Liver (tissue), 3 donors: ENCODE measurements at regions not wholly inside any gene's neighbourhood (a gene's known extent, or its start where the extent isn't known, plus 50 kb on each side); places are given as distances from the start of the nearest gene placed in this dataset.

Source experiments
- ATF3 ChIP-seq: IDR thresholded peaks from 2 replicates; pipeline ENCODE4 v1.6.1; 2016; ENCODE audit warnings: antibody characterized with exemption
- CTCF ChIP-seq: fragments of 150-350 bp; IDR thresholded peaks from 2 replicates; pipeline ENCODE4 v1.5.1; 2017; ENCODE audit warnings: improper control_type of control experiment, low read depth, low read length; ENCODE audit not compliant: missing input control
- MAX ChIP-seq: IDR thresholded peaks from 2 replicates; pipeline ENCODE4 v1.6.1; 2016; ENCODE audit warnings: antibody characterized with exemption
- RAD21 ChIP-seq, 2 donors: IDR thresholded peaks; 2 replicates each; pipeline ENCODE4 v1.6.1; 2016; ENCODE audit warnings: antibody characterized with exemption in 2 of 2, mild to moderate bottlenecking in 2 of 2
- REST ChIP-seq: IDR thresholded peaks from 2 replicates; pipeline ENCODE4 v1.6.1; 2016; ENCODE audit warnings: antibody characterized with exemption, mild to moderate bottlenecking
- SP1 ChIP-seq: IDR thresholded peaks from 2 replicates; pipeline ENCODE4 v1.6.1; 2018; ENCODE audit warnings: antibody characterized with exemption, mild to moderate bottlenecking
- TAF1 ChIP-seq: conservative IDR thresholded peaks from 2 replicates; pipeline ENCODE4 v1.6.1; 2016; ENCODE audit warnings: antibody characterized with exemption, mild to moderate bottlenecking
- YY1 ChIP-seq: IDR thresholded peaks from 2 replicates; pipeline ENCODE4 v1.6.1; 2016; ENCODE audit warnings: antibody characterized with exemption, mild to moderate bottlenecking
- donor health status: healthy.
- donor health status: healthy.

- no peak for TF ChIP-seq CTCF
- no peak for TF ChIP-seq REST
- TF ChIP-seq MAX = no peak
- no peak for TF ChIP-seq YY1
- no peak for TF ChIP-seq RAD21 (IDR thresholded peaks at IDR 0.05)
- no peak for TF ChIP-seq TAF1
- no peak for TF ChIP-seq SP1
- no peak for TF ChIP-seq ATF3
Measured at GRCh38 chr18:22826726-22827125, 106.4 kb upstream of the RBBP8 start.
